ENCODE measurements at regions not wholly inside any gene's neighbourhood (a gene's known extent, or its start where the extent isn't known, plus 50 kb on each side); places are given as distances from the start of the nearest gene placed in this dataset.

DNA sequence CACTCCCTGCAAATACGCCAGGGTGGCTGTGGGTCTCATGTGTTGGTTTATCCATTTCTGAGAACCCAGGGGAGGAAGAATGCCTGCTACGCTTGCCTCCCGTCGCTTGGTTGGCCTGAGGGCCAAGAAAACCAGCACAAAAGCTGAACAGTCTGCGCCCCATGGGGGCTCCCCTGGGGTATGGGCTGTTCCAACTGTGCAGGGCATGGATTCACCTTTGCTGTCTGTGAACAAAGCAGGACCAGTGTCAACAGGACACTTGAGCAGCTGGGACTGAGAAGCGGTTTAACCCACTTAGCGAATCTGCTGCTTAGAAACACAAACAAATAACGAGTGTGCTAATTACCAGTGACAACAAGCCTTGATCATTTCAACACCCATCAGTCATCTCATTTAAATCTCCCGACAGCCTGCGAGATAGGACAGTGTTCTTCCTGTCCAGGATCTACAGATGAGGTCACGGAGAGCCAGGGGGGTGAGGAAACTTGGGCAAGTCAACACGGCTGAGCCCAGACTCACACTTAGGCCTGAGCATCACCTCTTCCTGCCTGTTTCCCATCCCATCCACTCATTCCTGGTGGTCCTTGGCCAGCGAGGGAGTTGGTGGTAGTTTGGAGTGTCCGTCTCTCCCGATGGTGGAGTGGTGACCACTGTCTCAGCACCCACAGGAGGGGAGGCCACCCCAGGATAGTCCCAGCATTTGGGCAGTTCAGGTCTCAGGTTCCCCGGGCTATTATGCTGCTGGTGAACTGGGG lies 111.6 kb upstream of the HAAO start:
- TF ChIP-seq SPI1 (IDR thresholded peaks at IDR 0.05; ENCODE audit: low read depth, low read length) = no peak
- no peak for TF ChIP-seq TAF1 (IDR thresholded peaks at IDR 0.05; ENCODE audit: low read depth, low read length)
